Vagina (tissue), 2 donors: ENCODE measurements at regions not wholly inside any gene's neighbourhood (a gene's known extent, or its start where the extent isn't known, plus 50 kb on each side); places are given as distances from the start of the nearest gene placed in this dataset.

Source experiments
- POLR2A ChIP-seq, 2 donors: fragments of 450-650 bp; IDR thresholded peaks; one replicate each; pipeline ENCODE4 v1.6.1; 2017; ENCODE audit warnings: antibody characterized with exemption in 2 of 2, mild to moderate bottlenecking in 2 of 2, moderate library complexity in 2 of 2
- POLR2AphosphoS5 ChIP-seq, 2 donors: sonication (generic); formaldehyde crosslinking; IDR thresholded peaks; one replicate each; pipeline ENCODE4 v1.9.0; 2017; ENCODE audit warnings: antibody characterized with exemption in 2 of 2, mild to moderate bottlenecking in 2 of 2, low read depth in 1 of 2; ENCODE audit not compliant: insufficient read depth in 1 of 2

DNA sequence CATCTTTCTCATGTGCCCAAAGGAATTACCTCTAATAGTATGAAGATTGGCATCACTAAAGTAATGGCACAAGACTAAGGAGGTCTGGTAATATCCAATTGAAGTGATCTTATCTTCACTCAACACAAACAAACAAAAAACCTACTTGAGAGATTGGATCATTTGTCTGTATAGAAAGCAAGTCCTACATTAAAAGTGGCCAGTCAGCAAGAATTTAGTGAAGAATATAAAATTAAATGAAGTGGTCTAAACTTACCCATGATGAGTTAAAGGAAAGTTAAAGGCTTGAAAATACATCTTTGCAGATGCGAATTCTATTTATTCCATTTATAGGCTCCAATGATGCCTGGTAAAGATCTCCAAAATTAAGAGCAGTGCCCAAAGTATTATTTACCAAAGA lies 350.3 kb upstream of the PCSK5 start:
- TF ChIP-seq POLR2A (IDR thresholded peaks at IDR 0.05) (no peak), POLR2AphosphoS5 (IDR thresholded peaks at IDR 0.05; ENCODE audit: insufficient read depth in 1 of 2, low read depth in 1 of 2) (no peak)
